ENCODE measurements at regions not wholly inside any gene's neighbourhood (a gene's known extent, or its start where the extent isn't known, plus 50 kb on each side); places are given as distances from the start of the nearest gene placed in this dataset.

DNA sequence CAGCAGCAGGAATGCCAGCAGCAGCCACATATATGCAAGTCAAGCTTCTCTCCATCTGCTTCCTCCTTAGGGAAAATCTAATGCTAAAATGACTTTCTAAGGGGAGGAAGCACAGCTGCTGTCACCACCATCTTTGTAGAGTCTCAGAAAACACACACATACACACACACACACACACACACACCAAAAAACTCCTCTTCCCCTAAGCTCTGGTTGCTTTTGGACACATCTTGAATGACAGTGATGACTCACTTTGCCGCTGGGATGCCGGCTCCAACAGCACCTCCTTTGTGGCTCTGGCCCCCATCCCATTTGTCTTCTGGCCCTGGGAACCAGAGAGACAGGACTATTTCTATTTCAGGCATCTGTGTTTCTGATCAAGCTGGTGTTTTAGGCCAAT is 124.8 kb upstream of the GOLIM4 start:
- POLR2A ChIA-PET = no interaction called here
- intact Hi-C loops (cut with micrococcal nuclease) = no loop called here

DNA sequence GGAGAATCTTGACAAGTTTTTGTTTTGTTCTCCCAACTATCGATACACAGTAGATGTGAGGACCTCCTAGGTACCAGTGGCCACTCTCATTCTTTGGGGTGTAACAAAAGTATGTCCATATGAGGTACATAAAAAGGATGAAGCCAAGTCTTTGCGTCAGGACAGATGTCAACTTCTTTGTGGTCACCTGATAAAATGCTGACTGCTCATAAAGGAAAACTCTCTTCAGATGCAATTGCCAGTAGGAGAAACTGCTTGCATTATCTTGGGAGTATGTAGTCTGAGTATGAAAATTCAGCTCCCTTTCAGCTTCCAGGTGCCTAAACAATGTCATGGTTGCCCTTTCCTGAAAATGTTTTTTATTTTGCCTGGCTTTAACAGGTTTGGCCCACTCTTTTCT is 123.8 kb upstream of the GOLIM4 start:
- POLR2A ChIA-PET = no interaction called here
- no peak overlapping the region for H3K27ac Mint-ChIP-seq
- TF ChIP-seq, protein P1, sequence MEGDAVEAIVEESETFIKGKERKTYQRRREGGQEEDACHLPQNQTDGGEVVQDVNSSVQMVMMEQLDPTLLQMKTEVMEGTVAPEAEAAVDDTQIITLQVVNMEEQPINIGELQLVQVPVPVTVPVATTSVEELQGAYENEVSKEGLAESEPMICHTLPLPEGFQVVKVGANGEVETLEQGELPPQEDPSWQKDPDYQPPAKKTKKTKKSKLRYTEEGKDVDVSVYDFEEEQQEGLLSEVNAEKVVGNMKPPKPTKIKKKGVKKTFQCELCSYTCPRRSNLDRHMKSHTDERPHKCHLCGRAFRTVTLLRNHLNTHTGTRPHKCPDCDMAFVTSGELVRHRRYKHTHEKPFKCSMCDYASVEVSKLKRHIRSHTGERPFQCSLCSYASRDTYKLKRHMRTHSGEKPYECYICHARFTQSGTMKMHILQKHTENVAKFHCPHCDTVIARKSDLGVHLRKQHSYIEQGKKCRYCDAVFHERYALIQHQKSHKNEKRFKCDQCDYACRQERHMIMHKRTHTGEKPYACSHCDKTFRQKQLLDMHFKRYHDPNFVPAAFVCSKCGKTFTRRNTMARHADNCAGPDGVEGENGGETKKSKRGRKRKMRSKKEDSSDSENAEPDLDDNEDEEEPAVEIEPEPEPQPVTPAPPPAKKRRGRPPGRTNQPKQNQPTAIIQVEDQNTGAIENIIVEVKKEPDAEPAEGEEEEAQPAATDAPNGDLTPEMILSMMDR (IDR thresholded peaks at IDR 0.05) = no peak

More for the DNA sequence above, 124.8 kb upstream of the GOLIM4 start:
- H3K36me3 Mint-ChIP-seq (ENCODE audit: low read depth) = no peaks in the 10 kb centered on the region
- no peaks in the 10 kb centered on the region for H3K4me1 Mint-ChIP-seq
- CTCF ChIA-PET = interaction anchor here (0.7 kb wide), 1 partner anchor 10 kb away, joined by 4 read pairs; no protein-coding TSS in a partner anchor
- H3K27ac Mint-ChIP-seq = no peak overlapping the region
- H3K27me3 Mint-ChIP-seq = peaks cover 5% of the 10 kb centered on the region
- DNase-seq = no peak
- no peak for ATAC-seq (ENCODE audit: low read depth)
- H3K9me3 Mint-ChIP-seq = no peaks in the 10 kb centered on the region
- H3K4me3 Mint-ChIP-seq = no peak overlapping the region
- TF ChIP-seq, protein P1 (IDR thresholded peaks at IDR 0.05) = no peak

GRCh38 chr3:168218600-168218999 is 122.9 kb upstream of the GOLIM4 start:
- TF ChIP-seq, protein P1 (IDR thresholded peaks at IDR 0.05) = no peak
- peaks cover 4% of the 10 kb centered on the region for H3K4me1 Mint-ChIP-seq
- H3K36me3 Mint-ChIP-seq (ENCODE audit: low read depth) = no peaks in the 10 kb centered on the region
- H3K4me3 Mint-ChIP-seq = no peak overlapping the region
- no peaks in the 10 kb centered on the region for H3K9me3 Mint-ChIP-seq
- intact Hi-C loops (cut with micrococcal nuclease) = no loop called here
- ATAC-seq (ENCODE audit: low read depth) (no peak), DNase-seq (no peak)
- CTCF ChIA-PET = no interaction called here
- no peak overlapping the region for H3K27ac Mint-ChIP-seq
- POLR2A ChIA-PET = no interaction called here
- peaks cover 5% of the 10 kb centered on the region for H3K27me3 Mint-ChIP-seq

More for the DNA sequence above, 123.8 kb upstream of the GOLIM4 start:
- ATAC-seq (ENCODE audit: low read depth) = no peak
- peaks cover 5% of the 10 kb centered on the region for H3K27me3 Mint-ChIP-seq
- no peaks in the 10 kb centered on the region for H3K36me3 Mint-ChIP-seq (ENCODE audit: low read depth)
- no peaks in the 10 kb centered on the region for H3K9me3 Mint-ChIP-seq
- CTCF ChIA-PET = no interaction called here
- no peak overlapping the region for H3K4me3 Mint-ChIP-seq
- DNase-seq = no peak
- H3K4me1 Mint-ChIP-seq = no peaks in the 10 kb centered on the region
- intact Hi-C loops (cut with micrococcal nuclease) = no loop called here

DNA sequence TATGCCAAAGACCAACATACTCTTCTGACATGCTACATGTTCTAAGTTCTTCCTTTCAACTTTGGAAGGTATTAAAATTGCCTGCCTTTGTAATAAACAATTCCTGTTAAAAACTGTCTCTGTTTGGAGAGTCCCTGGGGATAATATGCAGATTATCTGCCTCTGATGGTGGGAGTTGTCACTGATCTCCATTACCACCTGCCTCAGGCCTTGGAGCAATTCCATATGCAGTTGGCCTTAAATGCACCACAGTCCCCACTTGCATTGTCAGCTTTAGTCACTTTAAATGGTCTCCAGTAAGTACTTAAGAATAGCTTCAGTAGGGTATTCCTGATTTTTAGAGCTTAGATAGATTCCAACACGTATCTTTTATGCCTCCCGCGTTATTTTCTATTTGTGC is 121.1 kb upstream of the GOLIM4 start:
- no peak for DNase-seq

DNA sequence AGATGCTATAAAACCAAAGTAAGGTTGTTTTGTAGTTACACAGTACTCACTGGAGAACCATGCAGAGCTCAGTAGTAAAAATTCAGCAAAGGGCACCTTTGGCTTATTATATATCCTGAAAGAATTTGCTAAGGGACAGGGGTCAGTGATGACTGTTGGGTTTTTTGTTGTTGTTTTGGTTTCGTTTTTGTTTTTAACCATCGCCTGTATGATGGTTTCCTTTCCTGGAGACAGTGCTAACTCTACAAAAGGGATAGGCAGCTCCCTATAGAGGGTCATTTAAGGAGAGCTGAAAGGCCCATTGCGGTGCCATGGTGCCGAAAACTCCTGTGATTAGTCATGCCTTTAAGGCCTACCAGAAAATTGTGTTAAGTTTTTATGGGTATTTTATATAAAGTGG is 118.2 kb upstream of the GOLIM4 start:
- Mint-ChIP-seq H3K27ac (no peak overlapping the region), H3K4me3 (no peak overlapping the region), H3K4me1 (peaks cover 4% of the 10 kb centered on the region), H3K36me3 (ENCODE audit: low read depth) (no peaks in the 10 kb centered on the region), H3K27me3 (no peaks in the 10 kb centered on the region), H3K9me3 (no peaks in the 10 kb centered on the region)
- POLR2A ChIA-PET = no interaction called here
- TF ChIP-seq, protein P1 (IDR thresholded peaks at IDR 0.05) = no peak
- CTCF ChIA-PET = no interaction called here
- DNase-seq (no peak), ATAC-seq (ENCODE audit: low read depth) (no peak)
- intact Hi-C loops (cut with micrococcal nuclease) = loop anchor here (2.0 to 5.0 kb wide), 2 partner anchors 253 to 1533 kb away; no protein-coding TSS in a partner anchor

More for the DNA sequence above, 121.1 kb upstream of the GOLIM4 start:
- intact Hi-C loops (cut with micrococcal nuclease) = no loop called here
- H3K4me1 Mint-ChIP-seq = peaks cover 4% of the 10 kb centered on the region
- H3K27me3 Mint-ChIP-seq = peaks cover 5% of the 10 kb centered on the region
- ChIA-PET POLR2A (no interaction called here), CTCF (interaction anchor here (1.2 kb wide), 1 partner anchor 10 kb away, joined by 4 read pairs; no protein-coding TSS in a partner anchor)
- TF ChIP-seq, protein P1 (IDR thresholded peaks at IDR 0.05) = no peak
- no peak overlapping the region for H3K27ac Mint-ChIP-seq
- no peaks in the 10 kb centered on the region for H3K36me3 Mint-ChIP-seq (ENCODE audit: low read depth)
- H3K4me3 Mint-ChIP-seq = no peak overlapping the region
- H3K9me3 Mint-ChIP-seq = no peaks in the 10 kb centered on the region
- no peak for ATAC-seq (ENCODE audit: low read depth)
